Colonic mucosa (tissue), 4 donors: ENCODE measurements at regions not wholly inside any gene's neighbourhood (a gene's known extent, or its start where the extent isn't known, plus 50 kb on each side); places are given as distances from the start of the nearest gene placed in this dataset.

Experiments
- DNase-seq: peaks from one replicate; pipeline ENCODE4 v3.0.0-alpha.2; 2020
- H3K27ac ChIP-seq: fragments of 200-600 bp; one replicate; pipeline ENCODE4 v1.8.0; 2021
- H3K27me3 ChIP-seq: fragments of 200-600 bp; one replicate; pipeline ENCODE4 v1.8.0; 2021
- H3K36me3 ChIP-seq: fragments of 200-600 bp; one replicate; pipeline ENCODE4 v1.8.0; 2021
- H3K4me1 ChIP-seq: fragments of 200-600 bp; one replicate; pipeline ENCODE4 v1.8.0; 2021; ENCODE audit warnings: mild to moderate bottlenecking
- H3K4me3 ChIP-seq: fragments of 200-600 bp; one replicate; pipeline ENCODE4 v1.8.0; 2021
- H3K9ac ChIP-seq, 2 donors: one replicate each; pipeline ENCODE4 v1.7.0; 2013; ENCODE audit warnings: control low read depth in 2 of 2, low read depth in 2 of 2, low read length in 2 of 2
- H3K9me3 ChIP-seq: fragments of 200-600 bp; one replicate; pipeline ENCODE4 v1.8.0; 2021
- CTCF ChIP-seq: fragments of 200-600 bp; IDR thresholded peaks from one replicate; pipeline ENCODE4 v1.8.0; 2022; ENCODE audit warnings: antibody characterized with exemption, mild to moderate bottlenecking
- intact Hi-C: fragments of 100-400 bp; cut with DNase I; formaldehyde crosslinking; loops from one replicate; pipeline ENCODE4 v1.14.1; 2022
- donor health status: healthy.
- donor health status: DM: no; HTN: no; CAD: no.
- donor health status: DM: no; HTN: no; CAD: no.

DNA sequence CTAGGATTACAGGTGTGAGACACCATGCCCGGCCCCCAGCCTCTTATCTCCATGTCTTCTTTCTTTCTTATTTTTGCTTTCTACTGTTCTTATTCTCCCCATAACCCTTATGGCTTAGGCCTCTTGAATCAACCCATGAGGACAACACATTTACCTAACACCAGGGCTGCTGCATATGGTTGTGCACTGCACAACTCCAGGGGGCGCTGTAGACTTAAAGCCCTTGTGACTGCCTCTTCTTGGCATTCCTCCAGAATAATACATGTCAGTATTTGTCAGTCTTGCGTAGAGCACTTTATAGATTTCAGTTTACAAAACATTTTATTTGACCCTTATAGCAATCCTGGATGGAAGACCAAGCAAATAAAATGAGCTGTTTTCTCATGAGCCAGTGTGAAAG is 225.0 kb upstream of the SALL1 start:
- H3K36me3 ChIP-seq, result no peaks in the 10 kb centered on the region
- intact Hi-C loops, result no loop called here
- no peaks in the 10 kb centered on the region for H3K4me1 ChIP-seq
- no peak overlapping the region for H3K27ac ChIP-seq
- no peaks in the 10 kb centered on the region for H3K9me3 ChIP-seq
- H3K9ac ChIP-seq, result no peak overlapping the region
- H3K4me3 ChIP-seq, result no peak overlapping the region
- DNase-seq, result no peak
- TF ChIP-seq CTCF, result no peak
- no peaks in the 10 kb centered on the region for H3K27me3 ChIP-seq

DNA sequence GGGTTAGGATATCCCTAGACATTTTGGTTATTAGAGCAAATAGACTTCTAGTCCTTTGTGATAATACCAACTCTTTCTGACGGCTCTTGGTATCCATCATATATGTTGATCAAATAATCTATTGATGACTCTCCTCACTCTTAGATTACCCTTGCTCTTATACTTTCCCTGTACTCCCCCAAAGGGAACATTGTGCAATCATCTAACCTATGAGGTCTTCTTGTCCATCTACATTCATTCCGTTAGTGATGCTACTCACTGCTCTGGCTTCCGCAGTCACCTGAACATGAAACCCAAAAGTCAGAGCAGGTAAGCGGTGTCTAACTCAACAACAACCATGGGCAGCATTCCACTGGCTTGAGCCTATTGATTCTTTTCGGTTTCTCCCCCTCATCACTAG is 223.7 kb upstream of the SALL1 start:
- DNase-seq, result no peak
- H3K9me3 ChIP-seq, result no peaks in the 10 kb centered on the region
- no peak overlapping the region for H3K27ac ChIP-seq
- intact Hi-C loops, result no loop called here
- H3K4me1 ChIP-seq, result no peaks in the 10 kb centered on the region
- H3K27me3 ChIP-seq, result no peaks in the 10 kb centered on the region
- TF ChIP-seq CTCF, result no peak
- no peak overlapping the region for H3K4me3 ChIP-seq
- no peaks in the 10 kb centered on the region for H3K36me3 ChIP-seq
- no peak overlapping the region for H3K9ac ChIP-seq

- no peaks in the 10 kb centered on the region for H3K27me3 ChIP-seq
- no peak for TF ChIP-seq CTCF
- no peak overlapping the region for H3K27ac ChIP-seq
- no peak overlapping the region for H3K9ac ChIP-seq
- no peak for DNase-seq
- no peaks in the 10 kb centered on the region for H3K4me1 ChIP-seq
- H3K4me3 ChIP-seq, result no peak overlapping the region
- H3K9me3 ChIP-seq, result no peaks in the 10 kb centered on the region
- no peaks in the 10 kb centered on the region for H3K36me3 ChIP-seq
- intact Hi-C loops, result no loop called here
Measured at GRCh38 chr16:51374346-51374745, 223.3 kb upstream of the SALL1 start.

DNA sequence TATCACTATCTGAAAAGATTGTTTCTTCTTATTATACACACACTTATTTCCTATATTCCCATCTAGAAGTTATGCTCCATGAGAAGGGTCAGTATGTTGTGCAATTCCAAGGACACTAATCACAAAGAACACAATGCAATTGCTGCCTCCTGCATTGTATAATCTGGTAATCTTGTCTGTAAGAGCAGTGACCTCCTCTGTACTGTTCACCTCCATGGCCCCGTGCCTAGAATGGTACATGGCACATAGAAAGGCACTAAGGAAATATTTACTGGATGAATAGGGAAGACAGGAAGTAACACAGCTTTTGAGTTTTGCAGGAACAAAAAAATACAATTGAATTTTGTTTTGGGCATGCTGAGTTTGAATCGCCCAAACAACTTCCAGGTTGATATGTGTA is 214.6 kb upstream of the SALL1 start:
- no peak overlapping the region for H3K4me3 ChIP-seq
- no peak for TF ChIP-seq CTCF
- intact Hi-C loops, result no loop called here

DNA sequence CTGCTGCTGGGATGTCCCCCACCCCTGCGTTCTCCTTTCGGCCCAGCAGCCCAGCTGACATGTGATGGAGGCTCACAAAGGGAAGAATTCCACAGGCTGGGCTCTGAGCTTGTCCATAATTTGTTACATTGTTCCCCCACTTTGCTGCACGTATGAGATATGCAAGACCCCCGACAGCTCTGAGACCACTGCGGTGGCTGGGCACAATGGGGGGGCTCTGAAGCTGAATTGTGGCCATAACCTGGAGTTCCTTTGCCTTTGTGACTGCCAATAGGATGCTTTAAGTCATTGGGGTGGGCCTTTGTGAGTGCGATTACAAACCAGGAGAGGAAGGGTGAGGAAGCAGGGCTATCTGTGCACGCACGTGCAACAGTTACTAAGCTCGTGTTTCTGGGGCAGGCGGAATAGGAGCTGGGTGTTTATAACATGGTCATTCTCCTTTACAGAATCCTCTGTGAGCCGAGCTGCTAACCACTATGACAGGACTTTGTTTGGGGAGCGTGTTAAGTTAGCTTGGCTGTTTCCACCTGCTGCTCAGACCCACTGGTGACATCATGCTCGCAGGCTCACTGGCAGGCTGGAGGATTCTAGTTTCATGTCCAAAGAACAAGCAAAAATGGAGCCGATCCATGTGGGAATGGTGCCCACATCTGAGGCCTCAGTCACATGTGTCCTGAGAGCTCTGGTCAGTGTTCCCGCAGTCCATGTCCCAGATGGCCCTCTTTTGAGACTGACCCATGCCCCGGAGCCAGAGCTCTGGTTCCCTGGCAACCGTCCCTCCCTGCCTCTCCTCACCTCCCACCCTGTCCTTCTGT is 208.3 kb upstream of the SALL1 start:
- no peaks in the 10 kb centered on the region for H3K36me3 ChIP-seq
- H3K27ac ChIP-seq, result no peak overlapping the region
- H3K4me1 ChIP-seq, result no peaks in the 10 kb centered on the region
- H3K4me3 ChIP-seq, result no peak overlapping the region
- no peaks in the 10 kb centered on the region for H3K9me3 ChIP-seq
- intact Hi-C loops, result no loop called here
- no peak for DNase-seq
- no peak for TF ChIP-seq CTCF
- H3K9ac ChIP-seq, result no peak overlapping the region
- no peaks in the 10 kb centered on the region for H3K27me3 ChIP-seq

More for the DNA sequence above, 214.6 kb upstream of the SALL1 start:
- Histone ChIP-seq H3K9ac (no peak overlapping the region), H3K4me1 (no peaks in the 10 kb centered on the region), H3K36me3 (no peaks in the 10 kb centered on the region), H3K27me3 (no peaks in the 10 kb centered on the region), H3K27ac (no peak overlapping the region), H3K9me3 (no peaks in the 10 kb centered on the region)
- DNase-seq, result no peak
